HEK293 (cell line): ENCODE measurements at regions not wholly inside any gene's neighbourhood (a gene's known extent, or its start where the extent isn't known, plus 50 kb on each side); places are given as distances from the start of the nearest gene placed in this dataset.
"Not testable (repeated sequence)": the region's sequence is repeated elsewhere in the genome, so short reads cannot be mapped to it uniquely, and the experiment has no call there.

Source experiments
- CTCF ChIA-PET: fragments of 350-600 bp; formaldehyde crosslinking; extraction: SDS; loops from one replicate; lab custom pipeline; 2021; ENCODE audit warnings: antibody characterized with exemption; lab: Yijun Ruan, JAX
- POLR2A ChIA-PET: fragments of 300-600 bp; formaldehyde crosslinking; extraction: SDS; loops from one replicate; lab custom pipeline; 2020; ENCODE audit warnings: antibody characterized with exemption, inconsistent platforms; lab: Yijun Ruan, JAX
- H3K27ac ChIP-seq: fragments of 200-500 bp; sonication (Bioruptor generic); 2 replicates; pipeline ENCODE4 v1.5.1; 2014; ENCODE audit warnings: low read depth, low read length, control low read depth, inconsistent platforms; ENCODE audit errors: extremely low read depth
- H3K36me3 ChIP-seq, 2 experiments: fragments of 200-500 bp in 1 of 2; sonication (Bioruptor generic) in 1 of 2; 1 replicate in 1 of 2; 2 replicates in 1 of 2; pipeline ENCODE4 v1.5.1; 2014 to 2017; ENCODE audit warnings: inconsistent platforms in 2 of 2, low read length in 2 of 2; ENCODE audit not compliant: control insufficient read depth in 2 of 2, insufficient read depth in 1 of 2
- H3K4me1 ChIP-seq: fragments of 200-500 bp; sonication (Bioruptor generic); 2 replicates; pipeline ENCODE4 v1.5.1; 2014; ENCODE audit warnings: mild to moderate bottlenecking, low read length, inconsistent platforms; ENCODE audit not compliant: control insufficient read depth, insufficient read depth
- H3K4me3 ChIP-seq: 2 replicates; pipeline ENCODE4 v1.5.1; 2011; ENCODE audit warnings: low read depth, mild to moderate bottlenecking, control low read depth, low read length, moderate library complexity
- H3K9me3 ChIP-seq: fragments of 200-500 bp; sonication (Bioruptor generic); 2 replicates; pipeline ENCODE4 v1.5.1; 2014; ENCODE audit warnings: low read depth, low read length, inconsistent platforms; ENCODE audit not compliant: control insufficient read depth, insufficient read depth
- KLF7 ChIP-seq: fragments of 450-650 bp; formaldehyde crosslinking; IDR thresholded peaks from 2 replicates; pipeline ENCODE4 v1.5.1; 2016; ENCODE audit warnings: missing biosample characterization, missing genetic modification characterization, borderline replicate concordance
- MEIS1 ChIP-seq: sonication (generic); formaldehyde crosslinking; IDR thresholded peaks from 2 replicates; pipeline ENCODE4 v1.8.1; 2022; ENCODE audit warnings: missing genetic modification reagents, mild to moderate bottlenecking, borderline replicate concordance
- MZF1 ChIP-seq: fragments of 450-650 bp; formaldehyde crosslinking; IDR thresholded peaks from 2 replicates; pipeline ENCODE4 v1.5.1; 2017; ENCODE audit warnings: missing biosample characterization, missing genetic modification characterization, borderline replicate concordance
- YY2 ChIP-seq: fragments of 450-650 bp; formaldehyde crosslinking; IDR thresholded peaks from 2 replicates; pipeline ENCODE4 v1.5.1; 2016; ENCODE audit warnings: missing biosample characterization, missing genetic modification characterization
- ZBTB44 ChIP-seq: fragments of 450-650 bp; IDR thresholded peaks from 2 replicates; pipeline ENCODE4 v1.5.1; 2018; ENCODE audit warnings: missing biosample characterization, mild to moderate bottlenecking, missing genetic modification characterization
- ZBTB7A ChIP-seq: fragments of 450-650 bp; formaldehyde crosslinking; IDR thresholded peaks from 2 replicates; pipeline ENCODE4 v1.5.1; 2016; ENCODE audit warnings: low read depth, missing biosample characterization, missing genetic modification characterization
- ZBTB8A ChIP-seq: fragments of 450-650 bp; formaldehyde crosslinking; IDR thresholded peaks from 2 replicates; pipeline ENCODE4 v1.5.1; 2016; ENCODE audit warnings: missing biosample characterization, missing genetic modification characterization
- ZNF19 ChIP-seq: fragments of 450-650 bp; formaldehyde crosslinking; IDR thresholded peaks from 2 replicates; pipeline ENCODE4; 2016; ENCODE audit warnings: missing biosample characterization, missing genetic modification characterization, low read depth
- ZNF280C ChIP-seq: fragments of 450-650 bp; formaldehyde crosslinking; IDR thresholded peaks from 2 replicates; pipeline ENCODE4 v1.5.1; 2016; ENCODE audit warnings: missing biosample characterization, missing genetic modification characterization
- ZNF280D ChIP-seq: fragments of 450-650 bp; formaldehyde crosslinking; IDR thresholded peaks from 2 replicates; pipeline ENCODE4 v1.5.1; 2016; ENCODE audit warnings: missing biosample characterization, missing genetic modification characterization
- ZNF324 ChIP-seq: fragments of 450-650 bp; formaldehyde crosslinking; IDR thresholded peaks from 2 replicates; pipeline ENCODE4 v1.5.1; 2016; ENCODE audit warnings: missing biosample characterization, missing genetic modification characterization
- ZNF473 ChIP-seq: fragments of 450-650 bp; formaldehyde crosslinking; IDR thresholded peaks from 2 replicates; pipeline ENCODE4 v1.5.1; 2017; ENCODE audit warnings: missing biosample characterization, missing genetic modification characterization
- ZNF48 ChIP-seq: fragments of 450-650 bp; formaldehyde crosslinking; IDR thresholded peaks from 2 replicates; pipeline ENCODE4 v1.5.1; 2016; ENCODE audit warnings: missing biosample characterization, missing genetic modification characterization
- ZNF658 ChIP-seq: fragments of 450-650 bp; formaldehyde crosslinking; IDR thresholded peaks from 2 replicates; pipeline ENCODE4; 2016; ENCODE audit warnings: missing biosample characterization, missing genetic modification characterization
- ZNF791 ChIP-seq: fragments of 450-650 bp; formaldehyde crosslinking; IDR thresholded peaks from 2 replicates; pipeline ENCODE4 v1.5.1; 2016; ENCODE audit warnings: missing biosample characterization, missing genetic modification characterization

- TF ChIP-seq ZNF280D (tag by site-specific recombination) (no peak), ZNF791 (tag by site-specific recombination) (no peak), YY2 (no peak)
Observed at GRCh38 chr14:106620368-106620767, 1094.0 kb downstream of the TMEM121 start (continued).

GRCh38 chr14:106622200-106622745 is 1095.9 kb downstream of the TMEM121 start:
- Histone ChIP-seq H3K36me3 (no peaks in the 10 kb centered on the region), H3K27ac (no peak overlapping the region), H3K4me3 (no peak overlapping the region), H3K9me3 (no peaks in the 10 kb centered on the region; the same call in 1 of the 2 replicates), H3K4me1 (no peaks in the 10 kb centered on the region)
- ChIA-PET POLR2A (no interaction called here), CTCF (interaction anchor here (0.9 to 1.0 kb wide), 2 partner anchors 10 to 58 kb away, joined by 3 read pairs; no protein-coding TSS in a partner anchor)
- no peak for TF ChIP-seq MEIS1

GRCh38 chr14:106625186-106625585 is 1098.8 kb downstream of the TMEM121 start:
- Histone ChIP-seq H3K4me1 (no peaks in the 10 kb centered on the region), H3K27ac (no peak overlapping the region), H3K9me3 (no peaks in the 10 kb centered on the region; the same call in 1 of the 2 replicates), H3K36me3 (no peaks in the 10 kb centered on the region), H3K4me3 (no peak overlapping the region)
- no peak for TF ChIP-seq ZNF280C
- no peak for TF ChIP-seq ZNF658
- TF ChIP-seq ZNF19 (tag by site-specific recombination) = no peak
- TF ChIP-seq ZNF473 (tag by site-specific recombination) = no peak
- TF ChIP-seq ZNF324 = no peak
- no peak for TF ChIP-seq MZF1
- no peak for TF ChIP-seq KLF7
- no peak for TF ChIP-seq ZBTB7A (tag by site-specific recombination)
- TF ChIP-seq ZBTB44 (tag by site-specific recombination) = no peak
- TF ChIP-seq ZNF48 = no peak
- TF ChIP-seq ZBTB8A (tag by site-specific recombination) = no peak
- CTCF ChIA-PET = interaction anchor here (0.6 kb wide), 1 partner anchor 71 kb away, joined by 5 read pairs; no protein-coding TSS in a partner anchor
- POLR2A ChIA-PET = no interaction called here

- H3K27ac ChIP-seq, H3K9me3 ChIP-seq, POLR2A ChIA-PET, H3K36me3 ChIP-seq, H3K4me1 ChIP-seq, H3K4me3 ChIP-seq: not testable (repeated sequence)
- CTCF ChIA-PET = interaction anchor here (0.6 to 1.8 kb wide), 8 partner anchors 8 to 192 kb away, joined by 3 to 11 read pairs (median 3); no protein-coding TSS in a partner anchor
Observed at GRCh38 chr14:106626469-106626868, 1100.1 kb downstream of the TMEM121 start.
